Brain microvascular endothelial cell (primary cell): ENCODE measurements at regions not wholly inside any gene's neighbourhood (a gene's known extent, or its start where the extent isn't known, plus 50 kb on each side); places are given as distances from the start of the nearest gene placed in this dataset.

Experiments
- DNase-seq: peaks from one replicate; pipeline ENCODE4 v3.0.0-alpha.2; 2020
- H3K27ac ChIP-seq: fragments of 250-450 bp; sonication (Bioruptor Pico); 2 replicates; pipeline ENCODE4 v1.5.1; 2020; ENCODE audit warnings: mild to moderate bottlenecking, moderate library complexity
- H3K27me3 ChIP-seq: fragments of 250-450 bp; sonication (Bioruptor Pico); replicated peaks from 2 replicates; pipeline ENCODE4 v1.5.1; 2020; ENCODE audit warnings: mild to moderate bottlenecking
- H3K36me3 ChIP-seq: fragments of 250-450 bp; sonication (Bioruptor Pico); replicated peaks from 2 replicates; pipeline ENCODE4 v1.5.1; 2020; ENCODE audit warnings: mild to moderate bottlenecking
- H3K4me3 ChIP-seq: 2 replicates; pipeline ENCODE4 v1.5.1; 2011; ENCODE audit warnings: low read depth, mild to moderate bottlenecking, control low read depth, low read length, moderate library complexity
- CTCF ChIP-seq: IDR thresholded peaks from 2 replicates; pipeline ENCODE4 v1.5.1; 2011; ENCODE audit warnings: low read depth, mild to moderate bottlenecking, moderate library complexity, low read length, control low read depth, inconsistent platforms; ENCODE audit errors: missing control alignments
- in situ Hi-C: cut with HindIII; loops from 2 replicates; pipeline ENCODE4 v1.10.0; 2017; ENCODE audit warnings: low sequenced_read_pairs, low pct_ligation_motif_present

DNA sequence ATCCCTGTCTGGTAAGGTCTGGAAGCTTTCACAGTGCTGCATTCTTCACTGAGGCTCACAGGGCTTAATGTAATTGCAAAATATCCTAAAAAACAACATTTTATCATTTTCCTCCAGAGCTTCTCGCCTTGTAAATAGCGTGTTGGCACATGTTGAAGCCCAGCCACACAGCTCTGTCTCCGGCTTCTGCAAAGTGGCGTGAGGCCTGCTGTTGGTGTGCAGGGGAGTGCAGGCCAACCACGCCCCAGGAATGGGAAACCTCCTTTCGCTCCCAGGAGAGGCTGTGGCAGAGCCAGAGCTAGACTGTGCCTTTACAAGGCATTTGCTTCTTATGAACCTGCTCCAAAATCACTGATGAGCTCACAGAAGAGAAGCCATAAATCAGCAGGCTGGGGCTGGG is 248.2 kb upstream of the MAF start:
- in situ Hi-C loops, result no loop called here
- Histone ChIP-seq H3K36me3 (no peaks in the 10 kb centered on the region), H3K27me3 (no peaks in the 10 kb centered on the region), H3K4me3 (no peak overlapping the region), H3K27ac (no peak overlapping the region)
- TF ChIP-seq CTCF, result no peak
- no peak for DNase-seq

DNA sequence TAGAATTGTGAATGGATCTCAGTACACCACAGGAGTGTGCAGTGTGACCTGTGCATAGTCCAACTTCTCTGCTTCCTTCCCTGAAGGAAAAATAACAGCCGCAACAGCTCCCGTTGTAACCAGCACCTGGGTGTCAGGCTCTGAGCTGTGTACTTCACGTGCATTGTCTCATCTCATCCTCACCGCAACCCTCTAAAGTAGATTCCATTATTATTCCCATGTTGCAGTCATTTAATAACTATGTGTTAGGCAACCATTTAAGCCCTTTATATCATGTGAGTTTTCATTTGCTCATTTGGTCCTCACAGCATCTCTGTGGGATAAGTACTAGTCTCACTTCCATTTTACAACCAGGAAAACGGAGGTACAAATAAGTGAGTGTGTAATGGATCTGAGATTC is 247.0 kb upstream of the MAF start:
- H3K27me3 ChIP-seq, result no peaks in the 10 kb centered on the region
- in situ Hi-C loops, result no loop called here
- H3K4me3 ChIP-seq, result no peak overlapping the region
- DNase-seq, result no peak
- no peak overlapping the region for H3K27ac ChIP-seq
- no peak for TF ChIP-seq CTCF
- no peaks in the 10 kb centered on the region for H3K36me3 ChIP-seq

DNA sequence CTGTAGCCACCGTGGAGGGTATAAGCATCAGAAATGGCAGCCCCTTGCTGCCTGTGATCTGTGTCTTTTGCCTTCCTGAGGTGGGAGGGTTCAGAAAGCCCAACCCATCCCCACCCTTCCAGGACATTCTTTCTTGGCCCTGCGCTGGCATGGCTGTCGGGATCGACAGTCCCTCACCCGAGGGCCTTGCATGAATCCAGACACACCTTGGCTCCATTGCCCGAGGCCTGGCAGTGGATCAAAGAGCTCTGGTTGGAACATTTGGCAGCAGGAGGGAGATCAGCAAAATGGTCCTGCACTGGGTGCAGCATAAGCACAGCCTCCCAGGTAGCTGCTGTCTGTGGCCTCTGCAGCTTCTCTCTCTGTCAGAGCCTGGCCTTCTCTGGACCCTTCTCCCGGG is 246.6 kb upstream of the MAF start:
- no peak for TF ChIP-seq CTCF
- in situ Hi-C loops, result no loop called here
- DNase-seq, result no peak
- H3K27ac ChIP-seq, result no peak overlapping the region
- no peak overlapping the region for H3K4me3 ChIP-seq
- no peaks in the 10 kb centered on the region for H3K36me3 ChIP-seq
- H3K27me3 ChIP-seq, result no peaks in the 10 kb centered on the region

- in situ Hi-C loops, result no loop called here
- no peak for DNase-seq
- Histone ChIP-seq H3K27ac (no peak overlapping the region), H3K36me3 (no peaks in the 10 kb centered on the region), H3K4me3 (no peak overlapping the region), H3K27me3 (no peaks in the 10 kb centered on the region)
- TF ChIP-seq CTCF, result no peak
Measured at GRCh38 chr16:79845734-79846135, 245.2 kb upstream of the MAF start.

GRCh38 chr16:79845033-79845733 is 244.6 kb upstream of the MAF start:
- H3K36me3 ChIP-seq, result no peaks in the 10 kb centered on the region
- no peaks in the 10 kb centered on the region for H3K27me3 ChIP-seq
- H3K4me3 ChIP-seq, result no peak overlapping the region
- no peak for DNase-seq
- no peak overlapping the region for H3K27ac ChIP-seq
- in situ Hi-C loops, result no loop called here
- TF ChIP-seq CTCF, result no peak

DNA sequence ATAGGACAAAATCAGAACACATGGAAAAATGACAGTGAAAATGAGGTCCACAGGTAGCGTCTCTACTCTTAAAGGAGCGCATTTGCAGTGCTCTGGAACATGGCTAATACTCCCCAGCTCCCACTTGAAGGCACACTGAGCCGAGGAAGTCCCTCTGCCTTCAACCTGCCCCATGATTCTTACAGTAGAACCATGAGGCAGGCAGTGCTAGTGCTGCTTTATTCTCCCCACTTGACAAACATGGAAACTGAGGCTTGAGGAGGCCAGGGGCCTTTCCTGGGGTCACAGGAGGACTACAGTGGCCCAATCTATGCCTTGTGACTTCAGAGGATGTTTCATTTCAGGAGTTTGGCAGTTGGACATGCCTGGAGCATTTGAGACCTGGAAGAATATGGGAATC is 244.1 kb upstream of the MAF start:
- Histone ChIP-seq H3K27ac (no peak overlapping the region), H3K27me3 (no peaks in the 10 kb centered on the region), H3K4me3 (no peak overlapping the region), H3K36me3 (no peaks in the 10 kb centered on the region)
- in situ Hi-C loops, result no loop called here
- no peak for DNase-seq
- no peak for TF ChIP-seq CTCF
